ENCODE measurements at regions not wholly inside any gene's neighbourhood (a gene's known extent, or its start where the extent isn't known, plus 50 kb on each side); places are given as distances from the start of the nearest gene placed in this dataset.

- H3K9me3 ChIP-seq (replicated peaks; ENCODE audit: control insufficient read depth, insufficient read depth, low read length) = no peaks in the 10 kb centered on the region
- CTCF ChIA-PET = interaction anchor here (1.1 kb wide), 1 partner anchor 264 kb away, joined by 3 read pairs; no protein-coding TSS in a partner anchor
- dilution Hi-C loops (cut with MboI; ENCODE audit: extremely low pct_ligation_motif_present, low sequenced_read_pairs) = no loop called here
Measured at GRCh38 chr6:170096191-170096802, 194.6 kb downstream of the DLL1 start.

More at GRCh38 chr6:170096191-170096802, 194.6 kb downstream of the DLL1 start:
- no peak overlapping the region for H3K4me3 ChIP-seq (replicated peaks in 1 of 3; ENCODE audit: insufficient read depth in 1 of 3, low read depth in 1 of 3, low read length in 3 of 3)
- H3K4me1 ChIP-seq (ENCODE audit: control insufficient read depth, extremely low read depth, insufficient read depth, low read length) = no peaks in the 10 kb centered on the region
- no peak for DNase-seq (ENCODE audit: low read depth, low spot score)
- H3K79me2 ChIP-seq (ENCODE audit: control insufficient read depth, insufficient read depth, low read length) = no peaks in the 10 kb centered on the region
- H3K36me3 ChIP-seq (ENCODE audit: control insufficient read depth in 2 of 2, extremely low read depth in 1 of 2, insufficient read depth in 2 of 2, low read length in 2 of 2) = no peaks in the 10 kb centered on the region
- H3K27me3 ChIP-seq (ENCODE audit: control insufficient read depth in 2 of 2, insufficient read depth in 2 of 2, low read length in 2 of 2) = no peaks in the 10 kb centered on the region
- intact Hi-C loops (cut with micrococcal nuclease) = no loop called here
- H3K9me1 ChIP-seq (replicated peaks; ENCODE audit: control insufficient read depth, extremely low read depth, insufficient read depth, low read length) = no peaks in the 10 kb centered on the region
- no peaks in the 10 kb centered on the region for H4K20me1 ChIP-seq (replicated peaks; ENCODE audit: control insufficient read depth, extremely low read depth, insufficient read depth, low read length)
- H3K9ac ChIP-seq (replicated peaks; ENCODE audit: extremely low read depth, insufficient read depth, low read length) = no peak overlapping the region
- H2AFZ ChIP-seq (ENCODE audit: low read depth, low read length) = no peak overlapping the region
- no TSS peak for BruUV-seq (replicated peaks)
- no peak for TF ChIP-seq MYC (IDR thresholded peaks at IDR 0.05; ENCODE audit: low read depth, low read length)
- no peak for TF ChIP-seq JUN (IDR thresholded peaks at IDR 0.05; ENCODE audit: borderline replicate concordance, insufficient read depth, insufficient read length, low read depth)
- TF ChIP-seq POLR2A (IDR thresholded peaks at IDR 0.05; ENCODE audit: low read depth, low read length) = no peak
- TF ChIP-seq EZH2 (IDR thresholded peaks at IDR 0.05; ENCODE audit: borderline replicate concordance, low read depth, low read length, severe bottlenecking) = no peak
- no peak for TF ChIP-seq POLR2AphosphoS5 (IDR thresholded peaks at IDR 0.05; ENCODE audit: insufficient read depth, low read depth, low read length)
- no peak for TF ChIP-seq MAX (IDR thresholded peaks at IDR 0.05; ENCODE audit: insufficient read depth, insufficient read length)
- TF ChIP-seq CTCF (IDR thresholded peaks at IDR 0.05; ENCODE audit: extremely low read depth in 1 of 2, insufficient read depth in 1 of 2, low read depth in 1 of 2, low read length in 2 of 2) = no peak
- TF ChIP-seq FOS (IDR thresholded peaks at IDR 0.05; ENCODE audit: borderline replicate concordance, insufficient read depth, low read length) = no peak
- TF ChIP-seq GATA2 (IDR thresholded peaks at IDR 0.05; ENCODE audit: insufficient read depth, insufficient read length, low read depth, low read length) = no peak
- no peak overlapping the region for H3K27ac ChIP-seq (ENCODE audit: insufficient read depth, low read depth, low read length)
- no peak for FAIRE-seq
- POLR2A ChIA-PET = no interaction called here
- no peak overlapping the region for H3K4me2 ChIP-seq (ENCODE audit: insufficient read depth, low read length)
